Prostate gland (tissue), 2 donors: ENCODE measurements at regions not wholly inside any gene's neighbourhood (a gene's known extent, or its start where the extent isn't known, plus 50 kb on each side); places are given as distances from the start of the nearest gene placed in this dataset.

Experiments
- POLR2A ChIP-seq: fragments of 450-650 bp; IDR thresholded peaks from one replicate; pipeline ENCODE4 v1.6.1; 2016; ENCODE audit warnings: antibody characterized with exemption, mild to moderate bottlenecking
- POLR2AphosphoS5 ChIP-seq: sonication (generic); formaldehyde crosslinking; IDR thresholded peaks from one replicate; pipeline ENCODE4 v1.6.1; 2017; ENCODE audit warnings: antibody characterized with exemption
- TF ChIP-seq, protein P1 (sequence below), 4 experiments: fragments of 200-600 bp in 2 of 4; fragments of 450-650 bp in 2 of 4; sonication (generic) in 2 of 4; IDR thresholded peaks; 1 replicate in 3 of 4; 2 replicates in 1 of 4; pipeline ENCODE4 v1.5.1; 2016 to 2019; ENCODE audit warnings: antibody characterized with exemption in 4 of 4, mild to moderate bottlenecking in 2 of 4, moderate library complexity in 2 of 4

DNA sequence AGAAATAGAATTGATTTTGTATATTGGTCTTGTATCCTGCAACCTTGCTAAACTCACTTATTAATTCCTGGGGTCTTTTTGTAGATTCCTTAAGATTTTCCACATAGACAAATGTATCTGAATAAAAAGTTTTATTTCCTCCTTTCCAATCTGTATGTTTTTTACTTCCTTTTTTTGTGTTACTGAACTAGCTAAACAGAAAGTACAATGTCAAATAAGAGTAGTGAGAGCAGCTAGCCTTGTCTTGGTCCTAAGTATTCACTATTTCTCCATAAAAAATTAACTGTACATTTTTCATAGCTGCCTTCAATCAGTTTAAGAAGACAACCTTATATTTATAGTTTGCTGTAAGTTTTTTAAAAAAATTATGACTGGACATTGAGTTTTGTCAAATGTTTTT, 74.9 kb downstream of the FASLG start:
- TF ChIP-seq, protein P1, sequence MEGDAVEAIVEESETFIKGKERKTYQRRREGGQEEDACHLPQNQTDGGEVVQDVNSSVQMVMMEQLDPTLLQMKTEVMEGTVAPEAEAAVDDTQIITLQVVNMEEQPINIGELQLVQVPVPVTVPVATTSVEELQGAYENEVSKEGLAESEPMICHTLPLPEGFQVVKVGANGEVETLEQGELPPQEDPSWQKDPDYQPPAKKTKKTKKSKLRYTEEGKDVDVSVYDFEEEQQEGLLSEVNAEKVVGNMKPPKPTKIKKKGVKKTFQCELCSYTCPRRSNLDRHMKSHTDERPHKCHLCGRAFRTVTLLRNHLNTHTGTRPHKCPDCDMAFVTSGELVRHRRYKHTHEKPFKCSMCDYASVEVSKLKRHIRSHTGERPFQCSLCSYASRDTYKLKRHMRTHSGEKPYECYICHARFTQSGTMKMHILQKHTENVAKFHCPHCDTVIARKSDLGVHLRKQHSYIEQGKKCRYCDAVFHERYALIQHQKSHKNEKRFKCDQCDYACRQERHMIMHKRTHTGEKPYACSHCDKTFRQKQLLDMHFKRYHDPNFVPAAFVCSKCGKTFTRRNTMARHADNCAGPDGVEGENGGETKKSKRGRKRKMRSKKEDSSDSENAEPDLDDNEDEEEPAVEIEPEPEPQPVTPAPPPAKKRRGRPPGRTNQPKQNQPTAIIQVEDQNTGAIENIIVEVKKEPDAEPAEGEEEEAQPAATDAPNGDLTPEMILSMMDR (IDR thresholded peaks at IDR 0.05) = no peak
- TF ChIP-seq POLR2AphosphoS5 (no peak), POLR2A (no peak)
